Stomach (tissue), 4 donors: ENCODE measurements at regions not wholly inside any gene's neighbourhood (a gene's known extent, or its start where the extent isn't known, plus 50 kb on each side); places are given as distances from the start of the nearest gene placed in this dataset.

Source experiments
- POLR2AphosphoS5 ChIP-seq, 3 donors: sonication (generic); formaldehyde crosslinking; IDR thresholded peaks; one replicate each; pipeline ENCODE4 v1.6.1; 2016; ENCODE audit warnings: antibody characterized with exemption in 3 of 3
- TF ChIP-seq, protein P1 (sequence below), 7 experiments: fragments of 450-650 bp in 4 of 7; fragments of 200-600 bp in 3 of 7; sonication (generic) in 3 of 7; IDR thresholded peaks; one replicate each; pipeline ENCODE4 v1.5.1; 2016 to 2019; ENCODE audit warnings: antibody characterized with exemption in 7 of 7, control low read depth in 2 of 7, mild to moderate bottlenecking in 1 of 7

DNA sequence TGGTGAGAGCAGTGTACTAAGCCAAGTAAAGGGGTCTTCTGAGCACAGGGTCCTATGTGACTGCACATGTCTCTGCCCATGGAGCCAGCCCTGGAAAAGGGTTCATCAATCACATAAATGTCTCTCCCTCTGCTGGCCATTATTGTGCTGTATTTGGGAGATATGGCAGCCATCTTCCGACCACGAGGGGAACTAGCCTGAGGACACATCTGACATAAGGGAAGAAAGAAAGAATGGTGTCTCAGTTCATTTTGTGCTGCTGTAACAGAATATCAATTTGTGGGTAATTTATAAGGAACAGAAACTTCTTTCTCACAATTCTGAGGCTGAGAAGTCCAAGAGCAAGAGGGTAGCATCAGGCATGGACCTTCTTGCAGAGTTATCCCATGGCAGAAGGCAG lies 55.1 kb upstream of the GJA5 start:
- TF ChIP-seq, protein P1, sequence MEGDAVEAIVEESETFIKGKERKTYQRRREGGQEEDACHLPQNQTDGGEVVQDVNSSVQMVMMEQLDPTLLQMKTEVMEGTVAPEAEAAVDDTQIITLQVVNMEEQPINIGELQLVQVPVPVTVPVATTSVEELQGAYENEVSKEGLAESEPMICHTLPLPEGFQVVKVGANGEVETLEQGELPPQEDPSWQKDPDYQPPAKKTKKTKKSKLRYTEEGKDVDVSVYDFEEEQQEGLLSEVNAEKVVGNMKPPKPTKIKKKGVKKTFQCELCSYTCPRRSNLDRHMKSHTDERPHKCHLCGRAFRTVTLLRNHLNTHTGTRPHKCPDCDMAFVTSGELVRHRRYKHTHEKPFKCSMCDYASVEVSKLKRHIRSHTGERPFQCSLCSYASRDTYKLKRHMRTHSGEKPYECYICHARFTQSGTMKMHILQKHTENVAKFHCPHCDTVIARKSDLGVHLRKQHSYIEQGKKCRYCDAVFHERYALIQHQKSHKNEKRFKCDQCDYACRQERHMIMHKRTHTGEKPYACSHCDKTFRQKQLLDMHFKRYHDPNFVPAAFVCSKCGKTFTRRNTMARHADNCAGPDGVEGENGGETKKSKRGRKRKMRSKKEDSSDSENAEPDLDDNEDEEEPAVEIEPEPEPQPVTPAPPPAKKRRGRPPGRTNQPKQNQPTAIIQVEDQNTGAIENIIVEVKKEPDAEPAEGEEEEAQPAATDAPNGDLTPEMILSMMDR (IDR thresholded peaks at IDR 0.05) = no peak
- TF ChIP-seq POLR2AphosphoS5 (IDR thresholded peaks at IDR 0.05) = no peak
